ENCODE measurements at regions not wholly inside any gene's neighbourhood (a gene's known extent, or its start where the extent isn't known, plus 50 kb on each side); places are given as distances from the start of the nearest gene placed in this dataset.

DNA sequence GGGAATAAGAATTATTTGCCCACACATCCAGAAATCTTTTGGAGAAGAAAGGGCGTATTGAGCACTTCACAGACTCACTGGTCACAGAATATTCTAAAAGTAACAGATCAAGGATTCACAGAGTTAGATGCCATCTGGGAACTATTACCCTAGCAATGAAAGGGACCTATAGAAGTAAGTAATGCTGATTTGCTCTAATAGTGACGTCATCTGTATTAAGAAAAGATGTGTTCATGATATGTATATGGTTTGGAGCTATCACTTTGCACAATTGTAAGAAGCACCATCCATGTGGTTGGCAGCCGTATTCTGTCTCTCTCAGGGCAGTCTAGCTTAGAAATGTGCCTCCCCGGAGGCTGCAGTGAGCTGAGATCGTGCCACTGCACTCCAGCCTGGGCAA is 52.8 kb upstream of the SV2C start:
- H3K27me3 ChIP-seq (replicated peaks; ENCODE audit: insufficient read depth, low read depth, low read length, poor library complexity): peaks cover 4% of the 10 kb centered on the region
- no peak overlapping the region for H3K27ac ChIP-seq (ENCODE audit: low read depth, low read length, poor library complexity, severe bottlenecking)
- POLR2A ChIA-PET (ENCODE audit: low non-redundant PET): no interaction called here
- TF ChIP-seq CTCF (conservative IDR thresholded peaks at IDR 0.05; ENCODE audit: low read depth, low read length) (no peak), EZH2 (IDR thresholded peaks at IDR 0.05; ENCODE audit: borderline replicate concordance, low read depth, low read length, poor library complexity, severe bottlenecking) (no peak)
- H3K4me1 ChIP-seq (ENCODE audit: insufficient read depth, low read length, poor library complexity, severe bottlenecking): no peaks in the 10 kb centered on the region
- H3K9me3 ChIP-seq (ENCODE audit: low read depth, low read length, poor library complexity, severe bottlenecking): no peaks in the 10 kb centered on the region
- CTCF ChIA-PET: no interaction called here
- no peak for DNase-seq (ENCODE audit: low spot score)
- BruUV-seq (replicated peaks): no TSS peak
- no peaks in the 10 kb centered on the region for H3K36me3 ChIP-seq (ENCODE audit: insufficient read depth, low read length, poor library complexity, severe bottlenecking)
- intact Hi-C loops (cut with micrococcal nuclease; ENCODE audit: unreplicated experiment): no loop called here
- H3K4me3 ChIP-seq (ENCODE audit: low read depth, low read length, poor library complexity, severe bottlenecking): no peak overlapping the region

DNA sequence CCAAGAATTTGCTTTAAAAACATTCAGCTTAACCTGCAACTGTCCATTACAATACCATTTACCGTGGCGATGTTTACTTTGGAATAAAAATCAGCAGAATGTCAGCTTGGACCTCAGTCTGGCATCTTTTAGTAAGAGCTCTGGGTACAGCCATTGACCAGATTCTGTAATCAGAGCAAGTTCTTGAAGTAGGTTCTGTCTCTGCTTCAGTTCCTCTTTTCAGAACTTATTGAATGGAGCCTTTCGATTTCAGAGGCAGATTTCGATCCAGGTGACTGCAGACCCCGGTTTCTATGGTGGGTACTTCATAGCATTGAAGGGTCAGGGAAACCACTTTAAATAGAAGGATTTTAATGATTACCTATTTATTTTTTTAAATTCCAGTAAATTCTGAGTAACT is 53.4 kb upstream of the SV2C start:
- no peak for DNase-seq (ENCODE audit: low spot score)
- CTCF ChIA-PET: no interaction called here
- POLR2A ChIA-PET (ENCODE audit: low non-redundant PET): no interaction called here
- Histone ChIP-seq H3K4me1 (ENCODE audit: insufficient read depth, low read length, poor library complexity, severe bottlenecking) (no peaks in the 10 kb centered on the region), H3K27ac (ENCODE audit: low read depth, low read length, poor library complexity, severe bottlenecking) (no peak overlapping the region), H3K4me3 (ENCODE audit: low read depth, low read length, poor library complexity, severe bottlenecking) (no peak overlapping the region), H3K27me3 (replicated peaks; ENCODE audit: insufficient read depth, low read depth, low read length, poor library complexity) (peaks cover 4% of the 10 kb centered on the region), H3K9me3 (ENCODE audit: low read depth, low read length, poor library complexity, severe bottlenecking) (no peaks in the 10 kb centered on the region), H3K36me3 (ENCODE audit: insufficient read depth, low read length, poor library complexity, severe bottlenecking) (no peaks in the 10 kb centered on the region)
- no TSS peak for BruUV-seq (replicated peaks)
- intact Hi-C loops (cut with micrococcal nuclease; ENCODE audit: unreplicated experiment): no loop called here
- TF ChIP-seq EZH2 (IDR thresholded peaks at IDR 0.05; ENCODE audit: borderline replicate concordance, low read depth, low read length, poor library complexity, severe bottlenecking) (no peak), CTCF (conservative IDR thresholded peaks at IDR 0.05; ENCODE audit: low read depth, low read length) (no peak)

- no peak for TF ChIP-seq EZH2 (IDR thresholded peaks at IDR 0.05; ENCODE audit: borderline replicate concordance, low read depth, low read length, poor library complexity, severe bottlenecking)
- no peak for TF ChIP-seq CTCF (conservative IDR thresholded peaks at IDR 0.05; ENCODE audit: low read depth, low read length)
- H3K27ac ChIP-seq (ENCODE audit: low read depth, low read length, poor library complexity, severe bottlenecking): no peak overlapping the region
- H3K4me3 ChIP-seq (ENCODE audit: low read depth, low read length, poor library complexity, severe bottlenecking): no peak overlapping the region
- H3K36me3 ChIP-seq (ENCODE audit: insufficient read depth, low read length, poor library complexity, severe bottlenecking): no peaks in the 10 kb centered on the region
- intact Hi-C loops (cut with micrococcal nuclease; ENCODE audit: unreplicated experiment): no loop called here
- BruUV-seq (replicated peaks): no TSS peak
- CTCF ChIA-PET: no interaction called here
- POLR2A ChIA-PET (ENCODE audit: low non-redundant PET): no interaction called here
- H3K9me3 ChIP-seq (ENCODE audit: low read depth, low read length, poor library complexity, severe bottlenecking): no peaks in the 10 kb centered on the region
- no peak for DNase-seq (ENCODE audit: low spot score)
- H3K4me1 ChIP-seq (ENCODE audit: insufficient read depth, low read length, poor library complexity, severe bottlenecking): no peaks in the 10 kb centered on the region
- H3K27me3 ChIP-seq (replicated peaks; ENCODE audit: insufficient read depth, low read depth, low read length, poor library complexity): peaks cover 21% of the 10 kb centered on the region
These were observed 57.4 kb upstream of the SV2C start for GRCh38 chr5:76025790-76026189.
